ENCODE measurements at regions not wholly inside any gene's neighbourhood (a gene's known extent, or its start where the extent isn't known, plus 50 kb on each side); places are given as distances from the start of the nearest gene placed in this dataset.

DNA sequence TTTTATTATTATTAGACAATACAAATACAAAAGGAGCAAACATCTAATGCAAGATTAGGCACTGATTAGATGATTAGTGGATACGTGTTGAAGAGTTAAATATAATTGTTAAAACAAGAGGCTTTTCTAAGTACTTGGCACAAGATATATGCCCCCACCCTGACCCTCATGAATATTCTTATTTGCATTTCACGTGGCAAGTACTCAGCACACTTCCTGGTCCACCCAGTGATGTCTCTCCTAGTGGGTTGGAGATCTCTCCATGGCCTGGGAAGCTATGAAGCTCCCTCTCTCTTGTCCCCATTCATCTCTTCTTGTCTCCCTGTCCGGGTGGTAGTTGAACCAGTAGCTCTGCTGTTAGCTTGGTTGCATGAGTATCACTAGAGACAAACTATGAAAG is 375.3 kb downstream of the ADRA2A start:
- Histone ChIP-seq H3K9ac (ENCODE audit: low read depth in 1 of 2, low read length in 2 of 2) (no peak overlapping the region), H3K4me3 (ENCODE audit: low read depth in 1 of 2, low read length in 2 of 2) (no peak overlapping the region), H3K36me3 (ENCODE audit: control insufficient read depth in 1 of 2, insufficient read depth in 2 of 2, low read length in 2 of 2) (no peaks in the 10 kb centered on the region), H3K9me3 (ENCODE audit: control insufficient read depth in 1 of 2, low read length in 2 of 2) (no peaks in the 10 kb centered on the region), H3K27ac (ENCODE audit: low read depth, low read length) (no peak overlapping the region), H3K4me1 (ENCODE audit: control insufficient read depth in 1 of 2, insufficient read depth in 2 of 2, low read length in 2 of 2) (no peaks in the 10 kb centered on the region), H3K27me3 (ENCODE audit: control insufficient read depth in 1 of 2, insufficient read depth in 2 of 2, low read length in 2 of 2) (no peaks in the 10 kb centered on the region)

DNA sequence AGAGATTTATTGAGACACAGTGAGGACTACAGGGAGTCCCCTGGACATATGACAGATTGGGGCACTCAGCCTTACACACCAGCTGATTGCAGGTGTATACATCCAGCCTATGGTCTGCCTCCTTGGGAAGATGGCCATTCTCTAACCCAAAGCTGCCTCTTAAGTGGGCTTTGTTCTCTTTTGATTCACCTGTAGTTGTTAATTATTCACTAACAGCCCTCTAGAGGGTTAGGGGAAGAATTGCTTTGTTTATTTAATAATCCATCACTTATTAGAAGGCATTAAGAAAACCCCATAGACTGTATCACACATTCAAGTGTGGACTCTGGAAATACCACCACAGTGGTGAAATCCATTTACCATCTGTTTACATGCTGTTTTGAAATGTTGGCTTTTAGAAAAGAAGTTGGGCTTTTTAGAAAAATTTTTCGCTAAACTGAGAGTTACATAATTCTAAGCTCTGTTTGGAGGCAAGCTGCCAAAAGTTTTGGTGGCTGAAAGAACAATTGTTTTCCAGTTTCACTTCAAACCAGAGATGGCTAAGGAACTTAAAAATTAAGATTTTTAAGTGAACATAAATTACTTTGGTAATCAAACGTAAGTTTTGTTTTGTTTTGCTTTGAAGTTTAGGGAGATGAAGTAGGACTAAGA is 379.1 kb downstream of the ADRA2A start:
- H3K4me1 ChIP-seq (ENCODE audit: control insufficient read depth in 1 of 2, insufficient read depth in 2 of 2, low read length in 2 of 2) = no peaks in the 10 kb centered on the region
- no peaks in the 10 kb centered on the region for H3K27me3 ChIP-seq (ENCODE audit: control insufficient read depth in 1 of 2, insufficient read depth in 2 of 2, low read length in 2 of 2)
- no peak overlapping the region for H3K27ac ChIP-seq (ENCODE audit: low read depth, low read length)
- no peaks in the 10 kb centered on the region for H3K9me3 ChIP-seq (ENCODE audit: control insufficient read depth in 1 of 2, low read length in 2 of 2)
- H3K9ac ChIP-seq (ENCODE audit: low read depth in 1 of 2, low read length in 2 of 2) = no peak overlapping the region
- H3K36me3 ChIP-seq (ENCODE audit: control insufficient read depth in 1 of 2, insufficient read depth in 2 of 2, low read length in 2 of 2) = no peaks in the 10 kb centered on the region
- no peak overlapping the region for H3K4me3 ChIP-seq (ENCODE audit: low read depth in 1 of 2, low read length in 2 of 2)

DNA sequence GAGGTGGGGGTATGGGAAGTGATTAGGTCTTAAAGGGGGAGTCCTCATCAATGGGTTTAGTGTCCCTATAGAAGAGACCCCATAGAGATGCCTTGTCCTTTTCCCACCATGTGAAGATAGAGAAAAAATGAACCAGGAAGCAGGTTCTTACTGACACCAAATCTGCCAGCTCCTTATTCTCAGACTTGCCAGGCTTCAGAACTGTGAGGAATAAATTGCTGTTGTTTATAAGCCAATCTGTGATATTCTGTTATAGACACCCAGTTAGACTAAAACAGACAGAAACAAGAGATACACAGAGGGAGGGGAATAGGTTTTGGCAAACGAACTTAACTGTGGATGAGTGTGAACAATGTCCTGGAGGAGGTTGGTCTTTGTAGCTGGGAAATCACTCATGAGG is 381.4 kb downstream of the ADRA2A start:
- Histone ChIP-seq H3K9me3 (ENCODE audit: control insufficient read depth in 1 of 2, low read length in 2 of 2) (no peaks in the 10 kb centered on the region), H3K4me1 (ENCODE audit: control insufficient read depth in 1 of 2, insufficient read depth in 2 of 2, low read length in 2 of 2) (no peaks in the 10 kb centered on the region), H3K36me3 (ENCODE audit: control insufficient read depth in 1 of 2, insufficient read depth in 2 of 2, low read length in 2 of 2) (no peaks in the 10 kb centered on the region), H3K9ac (ENCODE audit: low read depth in 1 of 2, low read length in 2 of 2) (no peak overlapping the region), H3K27ac (ENCODE audit: low read depth, low read length) (no peak overlapping the region), H3K4me3 (ENCODE audit: low read depth in 1 of 2, low read length in 2 of 2) (no peak overlapping the region), H3K27me3 (ENCODE audit: control insufficient read depth in 1 of 2, insufficient read depth in 2 of 2, low read length in 2 of 2) (no peaks in the 10 kb centered on the region)

DNA sequence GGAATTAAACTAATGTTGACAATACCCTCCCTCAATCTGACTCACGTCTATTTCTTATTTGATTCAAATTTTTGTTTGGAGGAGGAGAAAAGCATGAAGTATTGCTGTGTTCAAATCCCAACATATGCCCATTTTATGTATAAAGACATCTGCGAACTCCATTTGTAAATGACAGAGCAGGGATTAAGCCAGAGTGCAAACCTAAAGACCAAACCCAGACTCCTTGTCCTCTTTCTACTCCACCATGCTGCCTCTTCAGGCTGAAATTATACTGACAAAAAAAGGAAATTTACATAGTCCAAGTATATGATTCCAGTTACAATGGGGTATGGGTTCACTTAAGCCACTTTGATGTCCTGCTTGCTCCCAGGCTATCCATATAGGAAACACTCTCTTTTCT is 383.1 kb downstream of the ADRA2A start:
- no peaks in the 10 kb centered on the region for H3K4me1 ChIP-seq (ENCODE audit: control insufficient read depth in 1 of 2, insufficient read depth in 2 of 2, low read length in 2 of 2)
- no peaks in the 10 kb centered on the region for H3K9me3 ChIP-seq (ENCODE audit: control insufficient read depth in 1 of 2, low read length in 2 of 2)
- no peaks in the 10 kb centered on the region for H3K27me3 ChIP-seq (ENCODE audit: control insufficient read depth in 1 of 2, insufficient read depth in 2 of 2, low read length in 2 of 2)
- no peaks in the 10 kb centered on the region for H3K36me3 ChIP-seq (ENCODE audit: control insufficient read depth in 1 of 2, insufficient read depth in 2 of 2, low read length in 2 of 2)
- H3K9ac ChIP-seq (ENCODE audit: low read depth in 1 of 2, low read length in 2 of 2) = no peak overlapping the region
- no peak overlapping the region for H3K27ac ChIP-seq (ENCODE audit: low read depth, low read length)
- H3K4me3 ChIP-seq (ENCODE audit: low read depth in 1 of 2, low read length in 2 of 2) = no peak overlapping the region

DNA sequence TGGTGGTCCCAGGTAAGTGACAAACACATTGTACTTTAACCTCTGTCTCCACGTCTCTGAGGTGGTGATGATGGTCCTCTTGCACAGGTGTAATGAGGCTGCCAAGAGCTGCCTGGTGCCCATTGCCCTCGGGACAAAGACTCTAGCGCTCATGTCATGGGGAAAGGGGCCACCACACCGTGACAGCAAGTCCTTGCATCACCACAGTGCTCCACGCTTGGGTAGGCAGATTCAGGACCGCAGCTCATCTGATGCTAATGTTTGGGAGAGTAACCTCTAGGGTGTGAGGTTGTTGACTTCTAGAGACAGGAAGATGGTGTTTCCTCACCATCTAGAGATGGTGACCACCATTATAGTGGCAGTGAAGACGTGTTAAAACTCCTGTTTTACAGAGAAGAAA is 395.6 kb downstream of the ADRA2A start:
- Histone ChIP-seq H3K9me3 (ENCODE audit: control insufficient read depth in 1 of 2, low read length in 2 of 2) (no peaks in the 10 kb centered on the region), H3K27ac (ENCODE audit: low read depth, low read length) (no peak overlapping the region), H3K4me1 (ENCODE audit: control insufficient read depth in 1 of 2, insufficient read depth in 2 of 2, low read length in 2 of 2) (no peaks in the 10 kb centered on the region), H3K36me3 (ENCODE audit: control insufficient read depth in 1 of 2, insufficient read depth in 2 of 2, low read length in 2 of 2) (no peaks in the 10 kb centered on the region), H3K4me3 (ENCODE audit: low read depth in 1 of 2, low read length in 2 of 2) (no peak overlapping the region), H3K9ac (ENCODE audit: low read depth in 1 of 2, low read length in 2 of 2) (no peak overlapping the region), H3K27me3 (ENCODE audit: control insufficient read depth in 1 of 2, insufficient read depth in 2 of 2, low read length in 2 of 2) (no peaks in the 10 kb centered on the region)

DNA sequence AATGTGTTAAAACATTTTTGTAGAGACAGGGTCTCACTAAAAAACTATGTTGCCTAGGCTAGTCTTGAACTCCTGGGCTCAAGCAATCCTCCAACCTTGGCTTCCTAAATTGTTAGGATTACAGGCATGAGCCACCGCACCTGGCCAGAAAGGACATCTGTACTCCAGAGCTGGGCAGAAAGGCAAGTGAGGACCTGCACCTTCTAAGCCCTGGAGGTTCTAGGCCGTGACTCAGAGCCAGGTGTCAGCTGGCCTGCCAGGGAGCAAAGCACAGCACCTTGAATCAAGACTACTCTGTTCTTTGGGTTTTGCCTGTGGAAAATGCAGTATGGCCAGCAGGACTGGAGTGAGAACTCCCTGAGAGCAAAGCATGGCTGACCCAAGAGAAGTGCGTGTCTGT is 396.5 kb downstream of the ADRA2A start:
- Histone ChIP-seq H3K36me3 (ENCODE audit: control insufficient read depth in 1 of 2, insufficient read depth in 2 of 2, low read length in 2 of 2) (no peaks in the 10 kb centered on the region), H3K27ac (ENCODE audit: low read depth, low read length) (no peak overlapping the region), H3K9me3 (ENCODE audit: control insufficient read depth in 1 of 2, low read length in 2 of 2) (no peaks in the 10 kb centered on the region), H3K9ac (ENCODE audit: low read depth in 1 of 2, low read length in 2 of 2) (no peak overlapping the region), H3K4me3 (ENCODE audit: low read depth in 1 of 2, low read length in 2 of 2) (no peak overlapping the region), H3K4me1 (ENCODE audit: control insufficient read depth in 1 of 2, insufficient read depth in 2 of 2, low read length in 2 of 2) (no peaks in the 10 kb centered on the region), H3K27me3 (ENCODE audit: control insufficient read depth in 1 of 2, insufficient read depth in 2 of 2, low read length in 2 of 2) (no peaks in the 10 kb centered on the region)

DNA sequence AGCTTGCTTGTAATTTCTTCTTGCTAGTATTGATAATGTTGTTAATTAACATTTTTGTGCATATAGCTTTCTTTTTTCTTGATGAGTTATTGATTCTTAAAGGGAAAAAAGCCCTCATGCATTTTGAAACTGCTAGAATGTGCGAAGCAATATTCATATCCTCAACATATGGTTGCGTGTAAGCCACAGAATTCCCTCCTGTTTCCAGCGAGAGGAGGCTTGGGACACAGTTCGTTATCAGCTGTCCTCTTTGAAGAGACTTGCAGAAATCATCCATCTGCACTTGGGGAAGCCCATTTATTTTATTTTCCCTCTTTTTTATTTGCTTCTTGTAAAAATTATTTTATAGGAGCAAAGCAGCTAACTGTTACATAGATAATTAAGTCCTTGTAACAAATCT is 398.0 kb downstream of the ADRA2A start:
- Histone ChIP-seq H3K36me3 (ENCODE audit: control insufficient read depth in 1 of 2, insufficient read depth in 2 of 2, low read length in 2 of 2) (no peaks in the 10 kb centered on the region), H3K4me1 (ENCODE audit: control insufficient read depth in 1 of 2, insufficient read depth in 2 of 2, low read length in 2 of 2) (no peaks in the 10 kb centered on the region), H3K27me3 (ENCODE audit: control insufficient read depth in 1 of 2, insufficient read depth in 2 of 2, low read length in 2 of 2) (no peaks in the 10 kb centered on the region), H3K4me3 (ENCODE audit: low read depth in 1 of 2, low read length in 2 of 2) (no peak overlapping the region), H3K9ac (ENCODE audit: low read depth in 1 of 2, low read length in 2 of 2) (no peak overlapping the region), H3K9me3 (ENCODE audit: control insufficient read depth in 1 of 2, low read length in 2 of 2) (no peaks in the 10 kb centered on the region), H3K27ac (ENCODE audit: low read depth, low read length) (no peak overlapping the region)

DNA sequence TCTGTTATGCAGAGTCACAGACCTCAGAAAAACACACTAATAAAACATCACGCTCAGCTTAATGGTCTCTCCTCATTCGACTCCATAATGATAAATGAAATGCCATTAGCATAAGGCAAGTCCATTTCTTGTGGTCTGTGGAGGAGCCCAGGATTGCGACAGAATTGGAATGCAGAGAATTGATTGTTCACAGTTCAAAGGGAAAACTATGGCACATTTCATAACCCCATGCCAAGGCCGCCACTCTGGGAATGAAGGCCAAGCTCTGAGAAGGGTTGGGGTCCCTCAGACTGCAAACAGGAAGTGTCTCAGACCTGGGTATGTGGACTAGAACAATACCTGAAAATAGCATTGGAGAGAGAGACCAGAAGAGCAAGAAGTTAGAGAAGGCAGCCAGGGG is 398.9 kb downstream of the ADRA2A start:
- H3K9me3 ChIP-seq (ENCODE audit: control insufficient read depth in 1 of 2, low read length in 2 of 2) = no peaks in the 10 kb centered on the region
- H3K4me1 ChIP-seq (ENCODE audit: control insufficient read depth in 1 of 2, insufficient read depth in 2 of 2, low read length in 2 of 2) = no peaks in the 10 kb centered on the region
- no peak overlapping the region for H3K4me3 ChIP-seq (ENCODE audit: low read depth in 1 of 2, low read length in 2 of 2)
- no peaks in the 10 kb centered on the region for H3K27me3 ChIP-seq (ENCODE audit: control insufficient read depth in 1 of 2, insufficient read depth in 2 of 2, low read length in 2 of 2)
- H3K36me3 ChIP-seq (ENCODE audit: control insufficient read depth in 1 of 2, insufficient read depth in 2 of 2, low read length in 2 of 2) = no peaks in the 10 kb centered on the region
- H3K9ac ChIP-seq (ENCODE audit: low read depth in 1 of 2, low read length in 2 of 2) = no peak overlapping the region
- no peak overlapping the region for H3K27ac ChIP-seq (ENCODE audit: low read depth, low read length)

DNA sequence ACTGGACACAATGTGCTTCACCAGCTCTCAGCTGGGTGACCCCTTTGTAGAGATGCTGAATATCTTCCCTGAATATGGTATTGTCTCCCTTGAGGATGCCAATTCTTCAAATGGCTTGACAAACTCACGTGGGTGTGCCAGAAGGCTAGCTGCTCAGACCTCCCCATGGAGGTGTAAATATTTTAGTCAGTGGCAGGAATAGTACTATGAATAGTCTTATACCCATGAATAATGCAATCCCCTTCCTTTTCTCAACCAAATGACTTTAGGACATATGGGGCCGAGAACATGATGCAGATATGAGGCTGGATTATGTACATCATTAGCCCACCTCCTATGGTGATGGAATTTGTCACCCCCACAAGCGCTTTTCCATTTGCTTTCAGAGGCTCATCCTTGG is 401.8 kb downstream of the ADRA2A start:
- Histone ChIP-seq H3K4me3 (ENCODE audit: low read depth in 1 of 2, low read length in 2 of 2) (no peak overlapping the region), H3K36me3 (ENCODE audit: control insufficient read depth in 1 of 2, insufficient read depth in 2 of 2, low read length in 2 of 2) (no peaks in the 10 kb centered on the region), H3K27me3 (ENCODE audit: control insufficient read depth in 1 of 2, insufficient read depth in 2 of 2, low read length in 2 of 2) (no peaks in the 10 kb centered on the region), H3K27ac (ENCODE audit: low read depth, low read length) (no peak overlapping the region), H3K9me3 (ENCODE audit: control insufficient read depth in 1 of 2, low read length in 2 of 2) (no peaks in the 10 kb centered on the region), H3K4me1 (ENCODE audit: control insufficient read depth in 1 of 2, insufficient read depth in 2 of 2, low read length in 2 of 2) (no peaks in the 10 kb centered on the region), H3K9ac (ENCODE audit: low read depth in 1 of 2, low read length in 2 of 2) (no peak overlapping the region)

DNA sequence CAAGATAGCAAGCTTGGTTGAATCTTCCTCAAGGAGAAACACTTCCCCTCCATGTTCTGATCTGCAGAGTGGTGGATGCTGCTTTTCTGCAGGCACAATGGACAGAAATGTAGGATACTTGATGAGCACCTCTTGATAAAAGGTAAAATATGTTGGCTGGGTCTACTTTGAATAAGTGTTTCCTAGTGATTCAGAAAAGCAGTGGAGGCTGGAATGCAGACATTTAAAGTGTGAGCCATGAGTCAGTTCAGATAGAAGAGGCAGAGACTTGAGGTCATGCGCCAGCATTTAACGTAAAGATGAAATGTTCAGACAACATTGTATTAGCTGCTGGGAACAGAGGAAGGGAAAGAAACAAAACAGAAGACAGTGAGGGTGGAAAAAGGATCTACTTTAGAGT is 403.1 kb downstream of the ADRA2A start:
- Histone ChIP-seq H3K9ac (ENCODE audit: low read depth in 1 of 2, low read length in 2 of 2) (no peak overlapping the region), H3K27me3 (ENCODE audit: control insufficient read depth in 1 of 2, insufficient read depth in 2 of 2, low read length in 2 of 2) (no peaks in the 10 kb centered on the region), H3K4me1 (ENCODE audit: control insufficient read depth in 1 of 2, insufficient read depth in 2 of 2, low read length in 2 of 2) (no peaks in the 10 kb centered on the region), H3K4me3 (ENCODE audit: low read depth in 1 of 2, low read length in 2 of 2) (no peak overlapping the region), H3K27ac (ENCODE audit: low read depth, low read length) (no peak overlapping the region), H3K36me3 (ENCODE audit: control insufficient read depth in 1 of 2, insufficient read depth in 2 of 2, low read length in 2 of 2) (no peaks in the 10 kb centered on the region), H3K9me3 (ENCODE audit: control insufficient read depth in 1 of 2, low read length in 2 of 2) (no peaks in the 10 kb centered on the region)

DNA sequence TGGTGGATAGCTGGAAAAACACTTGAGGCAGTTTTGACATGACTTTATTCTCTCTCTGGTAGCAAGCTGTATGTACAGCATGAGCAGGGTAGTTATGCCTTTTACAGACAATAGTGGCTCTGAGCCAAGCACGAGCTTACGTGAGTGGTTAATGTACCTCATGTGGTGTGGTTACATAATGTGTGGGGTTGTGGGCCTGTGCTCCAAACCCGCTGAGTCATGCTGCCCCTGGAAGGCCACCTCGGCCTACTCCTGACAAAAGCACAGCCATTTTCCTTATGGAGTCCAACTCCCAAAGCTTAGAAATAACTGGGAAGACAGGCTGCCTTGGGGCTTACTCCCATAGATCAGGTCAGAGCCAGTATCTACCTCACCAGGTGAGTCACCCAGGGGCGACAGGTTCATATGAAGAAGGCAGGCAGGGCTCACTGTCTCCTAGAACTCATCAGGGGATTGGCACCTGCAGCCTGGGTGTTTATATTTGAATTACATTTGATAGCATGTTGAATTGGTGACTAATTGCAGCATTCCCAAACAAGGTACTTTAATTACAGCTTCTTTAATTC is 404.5 kb downstream of the ADRA2A start:
- Histone ChIP-seq H3K36me3 (ENCODE audit: control insufficient read depth in 1 of 2, insufficient read depth in 2 of 2, low read length in 2 of 2) (no peaks in the 10 kb centered on the region), H3K4me1 (ENCODE audit: control insufficient read depth in 1 of 2, insufficient read depth in 2 of 2, low read length in 2 of 2) (no peaks in the 10 kb centered on the region), H3K9me3 (ENCODE audit: control insufficient read depth in 1 of 2, low read length in 2 of 2) (no peaks in the 10 kb centered on the region), H3K4me3 (ENCODE audit: low read depth in 1 of 2, low read length in 2 of 2) (no peak overlapping the region), H3K27me3 (ENCODE audit: control insufficient read depth in 1 of 2, insufficient read depth in 2 of 2, low read length in 2 of 2) (no peaks in the 10 kb centered on the region), H3K9ac (ENCODE audit: low read depth in 1 of 2, low read length in 2 of 2) (no peak overlapping the region), H3K27ac (ENCODE audit: low read depth, low read length) (no peak overlapping the region)

Measured in duodenal mucosa (tissue), 2 donors.